ENCODE measurements at regions not wholly inside any gene's neighbourhood (a gene's known extent, or its start where the extent isn't known, plus 50 kb on each side); places are given as distances from the start of the nearest gene placed in this dataset.
"Not testable (repeated sequence)": the region's sequence is repeated elsewhere in the genome, so short reads cannot be mapped to it uniquely, and the experiment has no call there.

DNA sequence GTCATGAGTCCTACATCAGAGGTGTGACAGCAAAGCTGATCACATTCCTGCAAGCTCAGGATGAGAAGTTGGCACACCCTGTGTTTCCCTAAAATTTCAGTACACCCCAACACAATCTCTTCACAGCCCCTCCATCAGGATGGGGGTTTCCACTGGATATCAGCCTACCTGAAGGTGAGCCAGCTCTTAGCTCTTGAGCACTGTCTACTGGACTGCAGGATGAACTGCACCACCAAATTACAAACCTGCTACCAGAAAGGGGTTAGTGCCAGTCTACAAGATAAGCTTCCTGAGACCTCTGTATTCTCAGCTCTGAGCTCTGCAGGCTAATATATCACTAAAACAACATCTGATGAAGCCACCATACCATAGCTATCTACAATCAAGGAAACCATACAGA lies 1616.2 kb upstream of the SPRY2 start:
- in situ Hi-C loops (cut with HindIII; ENCODE audit: low sequenced_read_pairs): no loop called here

DNA sequence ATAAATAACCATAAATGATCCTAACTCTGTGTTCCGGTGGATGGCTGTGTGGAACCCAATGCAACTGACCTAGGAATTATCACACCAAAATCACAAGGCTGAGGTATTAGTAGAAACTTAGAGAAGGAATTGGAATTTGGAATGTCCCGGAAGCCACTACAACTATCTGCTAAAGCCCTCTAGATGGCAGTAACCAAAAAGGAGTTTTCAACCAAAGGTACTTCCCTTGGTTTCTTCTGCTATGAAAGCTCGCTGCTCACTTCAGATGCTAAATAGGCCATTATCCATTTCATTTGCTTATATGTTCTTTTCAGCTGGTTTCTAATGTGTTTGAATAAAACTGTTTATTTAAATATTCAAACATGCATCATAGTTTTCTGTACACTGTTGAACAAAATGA lies 1589.1 kb upstream of the SPRY2 start:
- in situ Hi-C loops (cut with HindIII; ENCODE audit: low sequenced_read_pairs): no loop called here

DNA sequence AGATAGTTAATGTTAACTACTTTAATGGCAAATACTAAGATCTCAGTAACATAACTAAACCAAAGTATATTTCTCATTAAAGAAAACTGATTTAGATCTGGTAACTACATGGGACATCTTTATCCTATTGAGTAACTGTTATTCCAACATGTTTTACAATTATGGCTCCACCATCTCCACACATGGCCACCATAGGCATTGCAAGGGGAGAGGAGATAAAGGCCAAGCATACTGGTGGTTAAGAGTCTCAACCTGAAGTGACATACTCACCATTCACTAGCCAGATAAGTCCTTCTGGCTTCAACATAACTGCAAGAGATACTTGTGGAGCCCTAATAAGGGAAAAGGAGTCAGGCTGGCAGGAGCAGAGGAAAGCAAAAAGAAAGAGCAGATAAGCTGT lies 1586.4 kb upstream of the SPRY2 start:
- in situ Hi-C loops (cut with HindIII; ENCODE audit: low sequenced_read_pairs): no loop called here

DNA sequence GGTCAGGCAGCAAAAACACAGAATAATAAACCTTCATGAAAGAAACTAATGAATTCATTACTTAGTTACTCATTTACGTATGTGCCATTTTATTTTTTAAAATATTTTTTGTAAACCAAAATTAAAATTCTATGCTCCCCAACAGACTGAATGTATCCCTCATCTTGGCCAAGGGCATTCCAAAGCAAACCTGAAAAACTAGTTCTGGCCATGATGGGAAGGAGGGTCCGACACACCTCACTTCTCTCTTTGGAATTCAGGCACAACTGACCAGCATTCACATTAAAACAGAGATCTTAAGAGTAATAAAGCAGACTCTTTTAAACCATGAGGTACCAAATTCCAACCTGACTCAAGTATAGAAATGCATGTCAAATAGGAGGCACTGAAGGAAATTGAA lies 1576.9 kb upstream of the SPRY2 start:
- in situ Hi-C loops (cut with HindIII; ENCODE audit: low sequenced_read_pairs): no loop called here

DNA sequence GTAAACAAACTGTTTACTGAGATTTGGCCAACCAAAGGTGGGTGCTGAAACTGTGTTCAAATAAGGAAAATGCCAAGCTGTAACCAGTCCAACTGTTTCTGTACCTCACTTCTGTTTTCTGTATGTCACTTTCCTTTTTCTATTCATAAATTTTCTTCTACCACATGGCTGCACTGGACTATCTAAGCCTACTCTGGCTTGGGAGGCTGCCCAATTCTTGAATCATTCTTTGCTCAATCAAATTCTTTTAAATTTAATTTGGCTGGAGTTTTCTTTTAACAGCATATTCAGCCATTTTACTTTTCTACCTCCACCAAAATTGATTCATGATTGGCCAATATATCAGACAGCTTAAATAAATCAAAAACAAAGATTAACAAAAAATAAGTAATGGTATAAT lies 1575.5 kb upstream of the SPRY2 start:
- in situ Hi-C loops (cut with HindIII; ENCODE audit: low sequenced_read_pairs): no loop called here

DNA sequence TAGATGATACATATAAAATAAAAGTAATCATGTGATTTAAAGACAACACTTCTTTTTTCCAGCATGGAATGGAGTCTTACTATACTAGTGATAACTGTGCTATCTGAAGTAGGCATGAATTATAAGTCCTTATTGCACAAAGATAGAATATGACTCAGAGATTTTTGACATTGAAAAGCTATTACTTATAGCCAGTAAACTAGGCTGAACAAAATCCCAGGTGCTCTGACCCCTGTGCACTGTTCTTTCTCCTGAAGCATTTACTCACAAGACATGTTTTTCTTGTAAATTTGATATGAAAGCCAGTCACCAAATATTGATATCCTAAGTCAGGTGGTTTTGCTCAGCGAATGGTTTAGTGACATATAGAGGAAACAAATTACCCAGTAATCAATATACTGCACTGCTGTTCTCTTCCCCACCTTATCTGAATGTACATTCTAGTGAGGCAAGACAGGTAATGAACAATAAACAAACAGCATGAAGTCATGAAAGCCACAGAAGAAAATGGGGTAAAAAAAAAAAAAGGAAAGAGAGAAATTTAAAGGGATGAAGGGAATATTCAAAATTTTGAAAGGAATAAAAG lies 1567.0 kb upstream of the SPRY2 start:
- in situ Hi-C loops (cut with HindIII; ENCODE audit: low sequenced_read_pairs): no loop called here

DNA sequence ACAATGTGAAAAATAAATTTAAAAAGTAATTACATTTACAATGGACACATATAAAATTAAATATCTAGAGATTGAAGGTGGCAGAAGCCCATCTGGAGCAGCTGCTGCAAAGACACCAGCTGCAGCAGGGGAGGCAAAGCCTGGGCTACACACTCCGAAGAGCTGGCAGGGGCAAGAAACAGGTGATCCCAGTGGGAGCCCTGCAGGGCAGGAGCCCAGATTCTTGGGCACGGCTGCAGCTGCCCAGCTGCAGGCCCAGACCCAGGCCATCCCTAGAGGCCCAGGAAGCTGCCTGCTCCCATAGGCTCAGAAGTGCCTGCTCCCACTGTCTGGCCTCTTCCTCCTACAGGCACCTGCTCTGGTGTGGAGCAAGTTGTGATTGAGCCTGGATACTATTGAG lies 1547.9 kb upstream of the SPRY2 start:
- in situ Hi-C loops (cut with HindIII; ENCODE audit: low sequenced_read_pairs): no loop called here

DNA sequence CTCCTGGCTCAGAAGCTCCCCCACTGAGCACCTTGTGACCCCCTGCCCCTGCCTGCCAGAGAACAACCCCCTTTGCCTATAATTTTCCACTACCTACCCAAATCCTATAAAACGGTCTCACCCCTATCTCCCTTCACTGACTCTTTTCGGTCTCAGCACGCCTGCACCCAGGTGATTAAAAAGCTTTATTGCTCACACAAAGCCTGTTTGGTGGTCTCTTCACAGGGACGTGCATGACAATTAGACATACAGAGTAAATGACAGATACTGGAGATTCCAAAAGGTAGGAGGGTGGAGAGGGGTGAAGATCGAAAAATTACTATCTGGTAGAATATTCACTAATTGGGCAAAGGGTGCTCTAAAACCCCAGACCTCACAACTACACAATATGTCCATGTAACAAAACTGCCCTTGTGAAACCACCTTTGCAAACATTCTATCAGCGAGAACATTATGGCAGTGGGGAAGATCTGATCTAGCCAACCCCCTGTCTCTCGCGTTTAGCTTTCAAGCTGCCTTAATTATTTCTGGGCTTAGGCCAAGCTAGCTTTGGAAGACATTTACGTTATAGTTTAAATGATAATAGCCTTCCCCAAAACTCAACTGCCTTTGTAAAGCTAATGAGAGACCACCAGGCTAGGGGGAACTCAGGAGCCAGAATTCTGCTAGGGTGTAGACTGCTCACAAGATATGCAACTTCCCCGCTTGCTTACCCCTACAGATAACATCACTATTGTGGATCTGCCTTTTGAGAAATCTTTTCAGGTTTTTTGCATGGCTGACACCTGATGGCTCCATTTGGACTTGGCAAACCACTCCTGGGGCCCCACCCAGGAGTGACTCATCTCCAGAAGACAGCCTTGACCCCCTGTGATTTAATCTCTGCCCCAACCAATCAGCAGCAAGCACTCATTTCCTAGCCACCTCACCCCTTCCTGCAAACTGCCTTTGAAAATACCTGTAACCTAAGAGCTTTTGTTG lies 1534.0 kb upstream of the SPRY2 start:
- in situ Hi-C loops (cut with HindIII; ENCODE audit: low sequenced_read_pairs): no loop called here

DNA sequence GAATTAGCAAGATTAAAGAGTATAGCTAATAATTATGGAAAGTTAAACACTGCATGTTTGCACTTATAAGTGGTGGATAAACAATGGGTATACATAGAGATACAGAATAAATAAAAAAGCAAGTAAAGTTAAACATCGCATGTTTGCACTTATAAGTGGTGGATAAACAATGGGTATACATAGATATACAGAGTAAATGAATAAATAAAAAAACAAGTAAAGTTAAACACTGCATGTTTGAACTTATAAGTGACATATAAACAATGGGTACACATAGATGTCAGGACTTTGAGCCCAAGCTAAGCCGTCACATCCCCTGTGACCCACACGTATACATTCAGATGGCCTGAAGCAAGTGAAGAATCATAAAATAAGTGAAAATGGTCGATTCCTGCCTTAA lies 1533.3 kb upstream of the SPRY2 start:
- in situ Hi-C loops (cut with HindIII; ENCODE audit: low sequenced_read_pairs): no loop called here

DNA sequence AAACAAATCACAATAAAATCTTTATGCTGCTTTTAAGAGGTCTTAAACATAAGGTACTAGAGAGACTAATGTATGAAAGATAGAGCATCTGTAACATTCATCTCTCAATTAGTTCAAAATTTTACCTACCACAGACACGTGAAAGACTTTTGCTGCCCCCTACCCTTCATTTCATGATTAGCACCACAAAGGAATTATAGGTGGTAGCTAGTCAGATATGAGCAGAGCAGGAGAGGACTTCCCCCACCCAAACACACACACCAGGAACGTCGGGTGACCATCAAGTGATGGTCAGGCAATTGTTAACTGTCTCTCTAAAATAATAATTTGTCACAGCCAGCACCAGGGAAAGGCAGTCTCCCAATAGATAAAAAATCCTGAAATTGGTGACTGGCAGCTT lies 1531.7 kb upstream of the SPRY2 start:
- in situ Hi-C loops (cut with HindIII; ENCODE audit: low sequenced_read_pairs): no loop called here

DNA sequence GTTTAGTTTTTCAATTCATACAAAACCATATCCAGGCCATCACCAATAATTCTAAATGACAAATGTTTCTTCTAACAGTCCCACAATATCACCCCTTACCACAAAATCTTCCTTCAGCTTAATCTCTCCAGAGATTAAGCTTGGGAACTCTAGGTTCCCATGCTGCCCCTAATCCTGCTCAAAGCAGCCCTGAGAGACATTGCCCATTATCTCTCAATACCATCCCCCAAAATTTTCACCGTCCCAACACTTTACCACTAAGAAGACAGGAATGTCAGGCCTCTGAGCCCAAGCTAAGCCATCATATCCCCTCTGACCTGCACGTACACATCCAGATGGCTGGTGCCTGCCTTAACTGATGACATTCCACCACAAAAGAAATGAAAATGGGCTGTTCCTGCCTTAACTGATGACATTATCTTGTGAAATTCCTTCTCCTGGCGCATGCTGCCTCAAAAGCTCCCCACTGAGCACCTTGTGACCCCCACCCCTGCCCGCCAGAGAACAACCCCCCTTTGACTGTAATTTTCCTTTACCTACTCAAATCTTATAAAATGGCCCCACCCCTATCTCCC lies 1530.9 kb upstream of the SPRY2 start:
- in situ Hi-C loops (cut with HindIII; ENCODE audit: low sequenced_read_pairs): not testable (repeated sequence)

DNA sequence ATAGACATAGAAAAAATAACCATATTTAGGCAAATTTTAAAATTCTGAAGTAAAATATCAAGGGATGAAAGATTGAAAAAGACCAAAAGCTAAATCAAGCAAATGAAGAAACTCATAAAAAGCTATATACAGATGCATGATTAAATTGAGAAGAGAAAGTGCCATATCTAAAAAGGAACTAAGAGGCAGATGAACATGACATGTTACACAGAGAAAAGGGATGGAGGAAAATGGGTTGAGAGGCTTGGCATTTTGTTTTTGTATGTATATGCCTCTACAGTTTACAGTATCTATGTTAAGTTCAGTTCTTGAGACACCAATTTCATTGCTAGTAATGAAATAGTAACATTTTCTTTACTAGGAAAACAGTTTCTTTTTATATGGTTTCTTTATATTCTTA lies 1507.4 kb upstream of the SPRY2 start:
- in situ Hi-C loops (cut with HindIII; ENCODE audit: low sequenced_read_pairs): no loop called here

DNA sequence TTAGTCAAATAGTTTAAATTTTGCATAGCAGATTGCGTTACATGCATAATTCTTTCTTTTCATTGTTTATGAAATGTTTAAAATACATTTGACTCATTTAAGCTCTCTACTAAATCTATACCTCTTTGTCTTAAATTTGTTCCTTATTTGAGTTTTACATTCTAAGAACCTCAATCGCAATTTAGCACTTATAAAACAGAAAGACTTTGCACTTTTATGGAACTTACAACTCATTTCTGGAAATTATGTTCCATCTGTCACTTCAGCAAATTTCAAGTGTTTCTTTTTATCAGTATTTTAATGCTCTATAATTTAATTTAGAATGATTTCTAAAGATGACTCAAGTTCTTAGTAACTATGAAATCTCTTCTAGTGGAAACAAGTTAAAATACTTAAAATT lies 1505.8 kb upstream of the SPRY2 start:
- in situ Hi-C loops (cut with HindIII; ENCODE audit: low sequenced_read_pairs): no loop called here

DNA sequence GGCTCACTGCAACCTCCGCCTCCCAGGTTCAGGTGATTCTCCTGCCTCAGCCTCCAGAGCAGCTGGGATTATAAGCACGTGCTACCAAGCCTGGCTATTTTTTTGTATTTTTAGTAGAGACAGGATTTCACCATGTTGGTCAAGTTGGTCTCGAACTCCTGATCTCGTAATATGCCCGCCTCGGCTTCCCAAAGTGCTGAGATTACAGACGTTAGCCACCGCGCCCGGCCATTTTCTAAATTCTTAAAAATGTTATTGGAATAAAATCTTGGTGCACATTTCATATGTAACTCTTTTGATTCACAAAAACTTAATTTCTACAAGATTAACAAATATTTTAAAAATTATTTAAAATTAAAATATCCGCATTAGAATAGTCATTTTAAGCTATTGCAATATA lies 1480.3 kb upstream of the SPRY2 start:
- in situ Hi-C loops (cut with HindIII; ENCODE audit: low sequenced_read_pairs): no loop called here

DNA sequence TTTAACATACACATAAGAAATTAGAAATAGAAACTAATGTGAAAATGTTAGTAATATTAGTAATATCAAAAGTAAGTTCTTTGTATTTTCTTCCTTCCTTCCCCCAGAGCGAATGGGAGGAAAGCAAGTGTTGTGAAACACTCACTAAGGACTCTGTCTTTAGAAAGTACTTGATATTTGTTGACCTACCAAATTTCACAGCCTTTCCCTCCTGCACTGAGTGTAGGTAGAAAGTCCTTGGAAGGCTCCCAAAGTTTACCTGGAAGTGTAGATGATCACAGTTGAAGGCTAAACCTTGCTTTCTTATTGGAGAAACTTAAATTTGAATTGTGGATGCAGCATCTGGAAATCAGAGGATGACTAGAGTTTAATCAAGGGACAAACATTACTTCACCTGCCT lies 1459.5 kb upstream of the SPRY2 start:
- in situ Hi-C loops (cut with HindIII; ENCODE audit: low sequenced_read_pairs): no loop called here

DNA sequence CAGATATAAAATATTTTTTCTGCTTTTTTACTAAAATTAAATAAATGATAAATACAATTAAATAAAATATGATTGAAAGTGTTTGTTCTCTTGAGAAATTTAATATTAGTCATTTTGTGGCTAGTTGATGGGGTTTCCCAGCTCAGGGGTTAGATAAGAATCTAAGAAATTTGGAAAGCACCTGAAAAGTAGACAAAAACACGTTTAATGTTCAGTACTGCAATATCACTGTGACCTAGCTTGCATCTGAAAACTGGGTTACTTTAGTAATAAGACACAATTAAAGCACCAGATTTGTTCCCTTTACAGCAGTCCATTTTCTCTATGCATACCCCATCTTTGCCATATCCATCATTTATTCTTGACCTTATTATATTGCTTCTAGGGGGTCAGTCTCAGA lies 1454.8 kb upstream of the SPRY2 start:
- in situ Hi-C loops (cut with HindIII; ENCODE audit: low sequenced_read_pairs): no loop called here

DNA sequence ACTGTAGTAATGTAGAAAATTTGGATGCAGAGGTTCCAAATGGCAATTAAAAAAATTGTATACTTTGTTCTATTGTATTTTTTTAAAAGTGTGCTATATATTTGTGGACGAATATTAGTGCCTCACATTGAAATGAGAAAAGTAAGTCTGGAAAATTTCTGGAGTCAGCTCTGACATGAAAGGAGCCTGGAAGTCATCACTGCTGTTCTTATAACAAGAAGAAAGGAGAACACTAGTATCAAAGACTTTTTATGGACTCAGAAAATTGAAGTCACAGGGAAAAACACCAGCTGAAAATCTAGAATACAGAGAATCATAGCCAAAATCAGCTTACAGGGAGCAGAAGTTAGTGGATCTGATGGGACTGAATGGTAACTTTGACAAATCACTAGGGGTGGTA lies 1450.7 kb upstream of the SPRY2 start:
- in situ Hi-C loops (cut with HindIII; ENCODE audit: low sequenced_read_pairs): no loop called here

DNA sequence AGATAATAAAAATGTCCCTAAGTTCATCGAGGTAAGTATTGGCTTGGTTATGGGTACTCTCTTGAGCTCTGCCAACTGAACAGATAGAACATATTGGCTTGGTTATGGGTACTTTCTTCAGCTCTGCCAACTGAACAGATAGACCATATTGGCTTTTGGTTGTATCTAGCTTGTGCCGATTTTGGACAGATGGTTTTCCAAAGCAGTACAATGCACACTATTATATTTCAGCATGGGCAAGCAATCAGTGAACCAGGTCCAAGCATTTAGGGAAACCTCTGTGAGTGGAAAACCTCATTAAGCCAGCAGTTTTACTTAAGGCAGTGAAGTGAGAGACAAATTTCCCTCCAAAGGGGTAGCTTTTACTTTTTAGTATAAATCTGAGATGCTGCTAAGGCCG lies 1440.5 kb upstream of the SPRY2 start:
- in situ Hi-C loops (cut with HindIII; ENCODE audit: low sequenced_read_pairs): no loop called here

DNA sequence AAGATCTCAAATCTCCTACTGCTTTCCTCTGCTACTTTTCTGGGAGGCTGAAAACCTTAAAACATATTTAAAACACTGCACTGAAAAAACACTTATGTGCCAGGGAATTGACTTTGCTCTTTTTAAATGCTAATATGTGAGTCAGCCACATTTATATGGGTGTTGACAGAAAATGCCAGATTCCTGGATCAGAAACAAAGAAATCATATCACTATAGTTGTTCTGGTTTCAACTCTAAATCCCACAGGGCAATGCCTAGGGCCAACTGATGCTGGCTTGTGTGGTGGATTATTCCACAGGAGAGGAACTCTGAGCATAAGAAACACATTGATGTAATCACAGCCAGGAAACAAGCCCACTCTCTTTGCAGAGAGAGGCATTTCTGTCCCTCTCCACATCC lies 1439.0 kb upstream of the SPRY2 start:
- in situ Hi-C loops (cut with HindIII; ENCODE audit: low sequenced_read_pairs): no loop called here

DNA sequence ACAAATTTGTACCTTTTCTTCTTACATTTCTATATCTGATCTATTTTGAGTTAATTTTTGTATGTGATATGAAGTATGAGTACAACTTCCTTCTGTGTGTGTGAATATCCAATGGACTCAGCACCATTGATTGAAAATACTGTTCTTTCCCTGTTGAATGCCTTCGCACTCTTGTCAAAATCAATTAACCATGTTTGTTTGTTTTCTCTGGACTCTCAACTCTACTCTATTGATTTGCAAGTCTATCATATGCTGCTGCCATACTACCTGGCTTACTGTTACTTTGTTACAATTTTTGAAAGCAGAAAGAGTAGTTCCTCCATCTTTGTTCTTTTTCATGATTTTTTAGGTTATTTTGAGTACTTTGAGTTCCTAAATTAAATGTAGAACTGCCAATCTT lies 1437.4 kb upstream of the SPRY2 start:
- in situ Hi-C loops (cut with HindIII; ENCODE audit: low sequenced_read_pairs): no loop called here

DNA sequence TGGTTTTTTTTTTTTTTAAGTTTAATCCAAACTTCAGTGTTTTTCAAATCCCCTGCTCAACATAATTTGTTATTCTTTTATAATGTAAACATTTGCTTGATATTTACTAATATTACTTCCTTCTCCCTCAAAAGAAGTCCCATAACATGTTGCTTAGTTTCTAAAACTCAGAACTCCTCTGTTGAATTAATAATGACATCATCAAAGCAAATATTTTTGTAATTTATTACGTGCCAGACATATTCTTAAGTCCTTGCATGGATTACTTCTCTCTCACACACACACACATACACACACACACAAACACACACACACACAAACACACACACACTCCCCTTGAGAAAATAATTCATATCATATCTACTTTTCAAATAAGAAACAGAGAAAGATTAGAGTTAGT lies 1432.3 kb upstream of the SPRY2 start:
- in situ Hi-C loops (cut with HindIII; ENCODE audit: low sequenced_read_pairs): no loop called here

DNA sequence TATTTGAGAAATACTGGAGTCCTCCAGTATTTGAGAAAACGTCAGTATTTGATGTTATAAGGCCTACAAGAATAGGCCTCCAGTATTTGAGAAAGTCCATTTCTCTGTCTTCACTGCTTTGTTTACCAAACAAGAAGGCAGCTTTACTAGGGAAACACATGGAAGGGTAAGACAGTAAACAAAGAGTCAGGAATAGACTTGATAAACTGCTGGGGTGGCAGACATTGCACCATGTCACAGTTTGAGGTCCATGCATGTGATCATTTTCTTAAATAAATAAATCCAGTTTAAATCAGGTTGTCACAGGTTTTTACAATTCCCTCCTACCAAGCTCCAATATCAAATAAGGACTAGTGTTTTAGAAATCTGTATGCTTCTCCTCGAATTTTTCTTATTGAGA lies 1431.0 kb upstream of the SPRY2 start:
- in situ Hi-C loops (cut with HindIII; ENCODE audit: low sequenced_read_pairs): no loop called here

All from endothelial cell of hepatic sinusoid (primary cell).